ENCODE measurements at regions not wholly inside any gene's neighbourhood (a gene's known extent, or its start where the extent isn't known, plus 50 kb on each side); places are given as distances from the start of the nearest gene placed in this dataset.

DNA sequence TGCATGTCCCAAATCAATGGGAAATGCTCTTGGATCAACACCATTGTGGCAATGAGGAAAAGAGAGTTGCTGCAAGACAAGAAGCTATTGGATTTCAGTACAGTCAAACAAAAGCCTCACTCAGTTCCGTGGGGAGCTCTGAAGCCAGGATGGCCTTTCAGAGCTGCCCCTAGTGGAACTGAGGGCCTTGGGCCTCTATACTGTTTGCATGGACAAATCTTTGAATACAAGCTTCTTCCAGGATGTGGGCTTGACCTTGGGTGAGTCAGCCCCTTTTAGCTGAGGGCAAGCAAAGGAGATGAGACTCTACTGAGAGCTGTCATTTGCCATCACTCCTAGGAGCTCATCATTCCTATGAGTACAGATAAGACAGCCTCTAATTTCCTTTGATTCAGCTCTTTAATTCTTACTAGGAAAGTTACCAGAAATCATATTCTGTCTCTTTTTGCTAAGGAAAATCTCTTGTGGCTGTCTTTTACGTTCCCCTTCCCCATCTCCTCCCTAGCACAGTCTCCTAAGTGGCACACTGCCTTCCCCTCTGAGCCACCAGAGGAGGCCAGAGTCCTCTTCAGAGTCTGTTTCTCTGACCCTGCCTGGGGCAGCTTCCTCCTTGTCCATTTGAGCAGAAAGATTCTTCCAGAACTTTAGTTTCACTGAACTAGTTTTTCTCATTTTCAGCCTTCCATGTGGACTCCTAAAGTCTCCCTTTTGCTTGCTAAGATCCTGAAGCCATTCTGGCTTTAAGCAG lies 168.8 kb upstream of the POC5 start:
- TF ChIP-seq, protein P1, sequence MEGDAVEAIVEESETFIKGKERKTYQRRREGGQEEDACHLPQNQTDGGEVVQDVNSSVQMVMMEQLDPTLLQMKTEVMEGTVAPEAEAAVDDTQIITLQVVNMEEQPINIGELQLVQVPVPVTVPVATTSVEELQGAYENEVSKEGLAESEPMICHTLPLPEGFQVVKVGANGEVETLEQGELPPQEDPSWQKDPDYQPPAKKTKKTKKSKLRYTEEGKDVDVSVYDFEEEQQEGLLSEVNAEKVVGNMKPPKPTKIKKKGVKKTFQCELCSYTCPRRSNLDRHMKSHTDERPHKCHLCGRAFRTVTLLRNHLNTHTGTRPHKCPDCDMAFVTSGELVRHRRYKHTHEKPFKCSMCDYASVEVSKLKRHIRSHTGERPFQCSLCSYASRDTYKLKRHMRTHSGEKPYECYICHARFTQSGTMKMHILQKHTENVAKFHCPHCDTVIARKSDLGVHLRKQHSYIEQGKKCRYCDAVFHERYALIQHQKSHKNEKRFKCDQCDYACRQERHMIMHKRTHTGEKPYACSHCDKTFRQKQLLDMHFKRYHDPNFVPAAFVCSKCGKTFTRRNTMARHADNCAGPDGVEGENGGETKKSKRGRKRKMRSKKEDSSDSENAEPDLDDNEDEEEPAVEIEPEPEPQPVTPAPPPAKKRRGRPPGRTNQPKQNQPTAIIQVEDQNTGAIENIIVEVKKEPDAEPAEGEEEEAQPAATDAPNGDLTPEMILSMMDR (IDR thresholded peaks at IDR 0.05; ENCODE audit: low read length): peak; percentile 60
- TF ChIP-seq EZH2 (optimal IDR thresholded peaks at IDR 0.05; ENCODE audit: low read depth, low read length): no peak
- no peak for TF ChIP-seq EZH2phosphoT487 (IDR thresholded peaks at IDR 0.05; ENCODE audit: low read length)
